CD14-positive monocyte (primary cell): ENCODE measurements at regions not wholly inside any gene's neighbourhood (a gene's known extent, or its start where the extent isn't known, plus 50 kb on each side); places are given as distances from the start of the nearest gene placed in this dataset.

Source experiments
- DNase-seq, 3 donors: peaks; one replicate each; pipeline ENCODE4 v3.0.0-alpha.2; 2011 to 2022
- H2AFZ ChIP-seq: 2 replicates; pipeline ENCODE4 v1.6.0; 2012; ENCODE audit warnings: mild to moderate bottlenecking, low read depth, low read length, inconsistent platforms; ENCODE audit not compliant: insufficient read depth, poor library complexity, severe bottlenecking
- H3K27ac ChIP-seq, 2 donors: 1 replicate in 1 of 2; 2 replicates in 1 of 2; pipeline ENCODE4 v1.5.1; 2012 to 2013; ENCODE audit warnings: low read length in 2 of 2, control low read depth in 1 of 2, inconsistent platforms in 1 of 2, low read depth in 1 of 2, mild to moderate bottlenecking in 1 of 2
- H3K27me3 ChIP-seq, 2 donors: one replicate each; pipeline versions ENCODE4 v1.6.0 to v1.6.1; 2011 to 2013; ENCODE audit warnings: low read length in 2 of 2; ENCODE audit not compliant: control insufficient read depth in 2 of 2, insufficient read depth in 2 of 2
- H3K36me3 ChIP-seq, 2 donors: replicated peaks in 1 of 2; 1 replicate in 1 of 2; 2 replicates in 1 of 2; pipeline versions ENCODE4 v1.5.1 to v1.6.1; 2012 to 2013; ENCODE audit warnings: low read length in 2 of 2, control low read depth in 1 of 2, inconsistent platforms in 1 of 2, mild to moderate bottlenecking in 1 of 2; ENCODE audit not compliant: insufficient read depth in 2 of 2, control insufficient read depth in 1 of 2
- H3K4me1 ChIP-seq, 2 donors: 1 replicate in 1 of 2; 2 replicates in 1 of 2; pipeline versions ENCODE4 v1.5.1 to v1.6.1; 2012 to 2013; ENCODE audit warnings: low read length in 2 of 2, control low read depth in 1 of 2, inconsistent platforms in 1 of 2, mild to moderate bottlenecking in 1 of 2, moderate library complexity in 1 of 2; ENCODE audit not compliant: insufficient read depth in 2 of 2, control insufficient read depth in 1 of 2
- H3K4me2 ChIP-seq: replicated peaks from 2 replicates; pipeline ENCODE3; 2012; ENCODE audit warnings: low read length, moderate library complexity, mild to moderate bottlenecking; ENCODE audit not compliant: poor library complexity, severe bottlenecking; ENCODE audit errors: extremely low read depth
- H3K4me3 ChIP-seq, 3 experiments: fragments of 200-600 bp in 1 of 3; sonication (generic) in 1 of 3; replicated peaks in 1 of 3; 1 replicate in 2 of 3; 2 replicates in 1 of 3; pipeline ENCODE4 v1.5.1; 2011 to 2013; ENCODE audit warnings: low read length in 3 of 3, mild to moderate bottlenecking in 3 of 3, control low read depth in 2 of 3, low read depth in 2 of 3, inconsistent platforms in 1 of 3, moderate library complexity in 1 of 3
- H3K79me2 ChIP-seq: 2 replicates; pipeline ENCODE4 v1.6.0; 2012; ENCODE audit warnings: mild to moderate bottlenecking, control low read depth, inconsistent platforms, low read length, moderate library complexity; ENCODE audit not compliant: insufficient read depth
- H3K9ac ChIP-seq: 2 replicates; pipeline ENCODE4 v1.6.0; 2017; ENCODE audit warnings: low read length, mild to moderate bottlenecking; ENCODE audit not compliant: insufficient read depth, poor library complexity, severe bottlenecking
- H3K9me3 ChIP-seq, 2 donors: replicated peaks in 1 of 2; 1 replicate in 1 of 2; 2 replicates in 1 of 2; pipeline versions ENCODE4 v1.5.1 to v1.6.1; 2012 to 2013; ENCODE audit warnings: low read length in 2 of 2, control low read depth in 1 of 2; ENCODE audit not compliant: control insufficient read depth in 1 of 2, insufficient read depth in 1 of 2
- H4K20me1 ChIP-seq: 2 replicates; pipeline ENCODE4 v1.6.0; 2012; ENCODE audit warnings: mild to moderate bottlenecking, low read length, control low read depth, moderate library complexity; ENCODE audit not compliant: insufficient read depth
- H3K27ac Mint-ChIP-seq, 7 donors: one replicate each; pipeline ENCODE4 v1.8.0; 2020; ENCODE audit warnings: mild to moderate bottlenecking in 7 of 7, mixed read lengths in 7 of 7, moderate library complexity in 6 of 7, inconsistent platforms in 2 of 7
- H3K27me3 Mint-ChIP-seq, 3 donors: one replicate each; pipeline ENCODE4 v1.8.0; 2021 to 2022; ENCODE audit warnings: low read depth in 3 of 3, mild to moderate bottlenecking in 3 of 3, mixed read lengths in 3 of 3, moderate library complexity in 3 of 3, inconsistent platforms in 1 of 3
- H3K36me3 Mint-ChIP-seq, 2 donors: one replicate each; pipeline ENCODE4 v1.8.0; 2020; ENCODE audit warnings: mixed read lengths in 2 of 2, inconsistent platforms in 1 of 2, mild to moderate bottlenecking in 1 of 2
- H3K4me1 Mint-ChIP-seq: one replicate; pipeline ENCODE4 v1.8.0; 2020; ENCODE audit warnings: mild to moderate bottlenecking, mixed read lengths
- H3K4me3 Mint-ChIP-seq, 2 donors: one replicate each; pipeline ENCODE4 v1.8.0; 2020; ENCODE audit warnings: mild to moderate bottlenecking in 2 of 2, mixed read lengths in 2 of 2, moderate library complexity in 1 of 2
- H3K9me3 Mint-ChIP-seq, 7 donors: one replicate each; pipeline ENCODE4 v1.8.0; 2020 to 2022; ENCODE audit warnings: mixed read lengths in 7 of 7, mild to moderate bottlenecking in 6 of 7, moderate library complexity in 6 of 7, inconsistent platforms in 2 of 7
- CTCF ChIP-seq: fragments of 200-600 bp; IDR thresholded peaks from one replicate; pipeline ENCODE4 v1.8.0; 2022; ENCODE audit warnings: antibody characterized with exemption, mild to moderate bottlenecking
- WGBS: methylation state at CpG from one replicate; pipeline ENCODE4 v1.1.5; 2013; ENCODE audit warnings: missing lambda C conversion rate; ENCODE audit not compliant: insufficient coverage; 5-methylcytosine and 5-hydroxymethylcytosine counted together
- intact Hi-C, 2 donors: fragments of 100-400 bp; cut with micrococcal nuclease; formaldehyde crosslinking; loops; one replicate each; pipeline versions ENCODE4 v1.15.0 to v1.15.1; 2023

- Histone ChIP-seq H2AFZ (no peak overlapping the region), H3K27me3 (no peaks in the 10 kb centered on the region), H3K27ac (no peak overlapping the region), H4K20me1 (no peaks in the 10 kb centered on the region), H3K4me2 (no peak overlapping the region), H3K4me3 (no peak overlapping the region), H3K36me3 (no peaks in the 10 kb centered on the region), H3K79me2 (no peaks in the 10 kb centered on the region), H3K9ac (no peak overlapping the region), H3K9me3 (peaks cover under 1 to 4% of the 10 kb centered on the region in 2 donors), H3K4me1 (no peaks in the 10 kb centered on the region)
- no peaks in the 10 kb centered on the region for H3K4me1 Mint-ChIP-seq
- H3K27ac Mint-ChIP-seq: no peak overlapping the region
- H3K9me3 Mint-ChIP-seq: peaks cover 0 to 5% (median 0%) of the 10 kb centered on the region in 7 donors
- no CpG with 5 or more reads among the region's 3 CpGs for whole genome bisulfite sequencing
- H3K4me3 Mint-ChIP-seq: no peak overlapping the region
- no peak for DNase-seq
- H3K27me3 Mint-ChIP-seq: peaks cover 0 to 2% (median 1%) of the 10 kb centered on the region in 3 donors
- intact Hi-C loops: no loop called here
- no peak for TF ChIP-seq CTCF
- H3K36me3 Mint-ChIP-seq: no peaks in the 10 kb centered on the region
These were observed 80.8 kb upstream of the SEMA6A start for GRCh38 chr5:116655431-116655830.

- no peak overlapping the region for H3K9ac ChIP-seq
- H3K4me2 ChIP-seq: no peak overlapping the region
- Mint-ChIP-seq H3K27me3 (peaks cover 0 to 2% (median 1%) of the 10 kb centered on the region in 3 donors), H3K4me1 (no peaks in the 10 kb centered on the region), H3K27ac (no peak overlapping the region), H3K4me3 (no peak overlapping the region), H3K9me3 (peaks cover 0 to 5% (median 0%) of the 10 kb centered on the region in 7 donors), H3K36me3 (no peaks in the 10 kb centered on the region)
- no peaks in the 10 kb centered on the region for H3K36me3 ChIP-seq
- no peaks in the 10 kb centered on the region for H3K79me2 ChIP-seq
- DNase-seq: no peak
- no peak overlapping the region for H3K27ac ChIP-seq
- no peaks in the 10 kb centered on the region for H3K27me3 ChIP-seq
- no peaks in the 10 kb centered on the region for H3K9me3 ChIP-seq
- H4K20me1 ChIP-seq: no peaks in the 10 kb centered on the region
- no peak overlapping the region for H2AFZ ChIP-seq
- no peak overlapping the region for H3K4me3 ChIP-seq
- intact Hi-C loops: no loop called here
- no peaks in the 10 kb centered on the region for H3K4me1 ChIP-seq
- no peak for TF ChIP-seq CTCF
- WGBS: no CpG with 5 or more reads among the region's 3 CpGs
These were observed 80.3 kb upstream of the SEMA6A start for GRCh38 chr5:116654925-116655324.
